Parathyroid adenoma (tissue), 2 donors: ENCODE measurements at regions not wholly inside any gene's neighbourhood (a gene's known extent, or its start where the extent isn't known, plus 50 kb on each side); places are given as distances from the start of the nearest gene placed in this dataset.

ENCODE experiments used
- H2AFZ ChIP-seq: fragments of 300-600 bp; sonication (generic); one replicate; pipeline ENCODE4 v1.7.0; 2017; ENCODE audit warnings: antibody characterized with exemption, mild to moderate bottlenecking
- H3K27ac ChIP-seq: fragments of 300-600 bp; sonication (generic); one replicate; pipeline ENCODE4 v1.7.0; 2017
- H3K27me3 ChIP-seq: fragments of 300-600 bp; sonication (generic); one replicate; pipeline ENCODE4 v1.7.0; 2017; ENCODE audit warnings: low read length; ENCODE audit not compliant: control insufficient read depth, insufficient read depth
- H3K36me3 ChIP-seq: fragments of 300-600 bp; sonication (generic); one replicate; pipeline ENCODE4 v1.7.0; 2017; ENCODE audit warnings: low read length; ENCODE audit not compliant: control insufficient read depth, insufficient read depth
- H3K4me1 ChIP-seq: fragments of 300-600 bp; sonication (generic); one replicate; pipeline ENCODE4 v1.7.0; 2017; ENCODE audit warnings: control low read depth
- H3K4me2 ChIP-seq: fragments of 300-600 bp; sonication (generic); one replicate; pipeline ENCODE4 v1.7.0; 2017; ENCODE audit warnings: low read length
- H3K4me3 ChIP-seq: fragments of 300-600 bp; sonication (generic); one replicate; pipeline ENCODE4 v1.7.0; 2017; ENCODE audit warnings: low read depth, low read length
- H3K79me2 ChIP-seq: fragments of 300-600 bp; sonication (generic); one replicate; pipeline ENCODE4 v1.7.0; 2017; ENCODE audit warnings: control low read depth
- H3K9ac ChIP-seq: fragments of 300-600 bp; sonication (generic); one replicate; pipeline ENCODE4 v1.7.0; 2017; ENCODE audit warnings: mild to moderate bottlenecking
- H3K9me3 ChIP-seq: fragments of 300-600 bp; sonication (generic); one replicate; pipeline ENCODE4 v1.7.0; 2017; ENCODE audit warnings: low read length; ENCODE audit not compliant: control insufficient read depth
- CTCF ChIP-seq: fragments of 300-600 bp; sonication (generic); IDR thresholded peaks from one replicate; pipeline ENCODE4 v1.7.0; 2017; ENCODE audit warnings: antibody characterized with exemption, mild to moderate bottlenecking
- donor health status: primary hyperparathyroidism.

GRCh38 chr20:16220826-16221225, 352.4 kb downstream of the KIF16B start:
- Histone ChIP-seq H3K27ac (no peak overlapping the region), H3K27me3 (no peaks in the 10 kb centered on the region), H2AFZ (no peak overlapping the region), H3K4me3 (no peak overlapping the region), H3K4me2 (no peak overlapping the region), H3K4me1 (no peaks in the 10 kb centered on the region), H3K79me2 (no peaks in the 10 kb centered on the region), H3K9ac (no peak overlapping the region), H3K9me3 (no peaks in the 10 kb centered on the region), H3K36me3 (no peaks in the 10 kb centered on the region)
- no peak for TF ChIP-seq CTCF

GRCh38 chr20:16219182-16219581, 354.1 kb downstream of the KIF16B start:
- Histone ChIP-seq H3K4me1 (no peaks in the 10 kb centered on the region), H3K27me3 (no peaks in the 10 kb centered on the region), H3K27ac (no peak overlapping the region), H3K9ac (no peak overlapping the region), H3K4me2 (no peak overlapping the region), H3K9me3 (no peaks in the 10 kb centered on the region), H3K36me3 (no peaks in the 10 kb centered on the region), H3K79me2 (no peaks in the 10 kb centered on the region), H2AFZ (no peak overlapping the region), H3K4me3 (no peak overlapping the region)
- no peak for TF ChIP-seq CTCF

- no peak overlapping the region for H3K27ac ChIP-seq
- H2AFZ ChIP-seq = no peak overlapping the region
- no peaks in the 10 kb centered on the region for H3K27me3 ChIP-seq
- no peak overlapping the region for H3K4me3 ChIP-seq
- H3K79me2 ChIP-seq = no peaks in the 10 kb centered on the region
- no peak for TF ChIP-seq CTCF
- H3K9me3 ChIP-seq = no peaks in the 10 kb centered on the region
- no peak overlapping the region for H3K9ac ChIP-seq
- H3K4me2 ChIP-seq = no peak overlapping the region
- H3K36me3 ChIP-seq = no peaks in the 10 kb centered on the region
- no peaks in the 10 kb centered on the region for H3K4me1 ChIP-seq
These were observed 356.4 kb downstream of the KIF16B start for GRCh38 chr20:16216914-16217230.

GRCh38 chr20:16216227-16216913, 356.9 kb downstream of the KIF16B start:
- H3K27me3 ChIP-seq = no peaks in the 10 kb centered on the region
- H3K4me3 ChIP-seq = no peak overlapping the region
- H3K4me1 ChIP-seq = no peaks in the 10 kb centered on the region
- H2AFZ ChIP-seq = no peak overlapping the region
- TF ChIP-seq CTCF = no peak
- H3K79me2 ChIP-seq = no peaks in the 10 kb centered on the region
- H3K36me3 ChIP-seq = no peaks in the 10 kb centered on the region
- no peaks in the 10 kb centered on the region for H3K9me3 ChIP-seq
- H3K27ac ChIP-seq = no peak overlapping the region
- no peak overlapping the region for H3K9ac ChIP-seq
- no peak overlapping the region for H3K4me2 ChIP-seq

- no peak overlapping the region for H3K27ac ChIP-seq
- H3K36me3 ChIP-seq = no peaks in the 10 kb centered on the region
These were observed 358.2 kb downstream of the KIF16B start for GRCh38 chr20:16215041-16215440.

More at GRCh38 chr20:16215041-16215440, 358.2 kb downstream of the KIF16B start:
- no peak overlapping the region for H3K9ac ChIP-seq
- H3K4me2 ChIP-seq = no peak overlapping the region
- H2AFZ ChIP-seq = no peak overlapping the region
- H3K27me3 ChIP-seq = no peaks in the 10 kb centered on the region
- no peak overlapping the region for H3K4me3 ChIP-seq
- no peak for TF ChIP-seq CTCF
- H3K79me2 ChIP-seq = no peaks in the 10 kb centered on the region
- no peaks in the 10 kb centered on the region for H3K4me1 ChIP-seq
- H3K9me3 ChIP-seq = no peaks in the 10 kb centered on the region
